GM10248 (cell line): ENCODE measurements at regions not wholly inside any gene's neighbourhood (a gene's known extent, or its start where the extent isn't known, plus 50 kb on each side); places are given as distances from the start of the nearest gene placed in this dataset.
"Not testable (repeated sequence)": the region's sequence is repeated elsewhere in the genome, so short reads cannot be mapped to it uniquely, and the experiment has no call there.

Experiments
- CTCF ChIA-PET: fragments of 300-600 bp; sonication (Branson Sonifier 250); formaldehyde crosslinking; extraction: SDS; loops from one replicate; lab custom pipeline; 2021; ENCODE audit warnings: antibody characterized with exemption; lab: Yijun Ruan, JAX
- POLR2A ChIA-PET: fragments of 350-650 bp; sonication (Branson Sonifier 250); formaldehyde crosslinking; extraction: SDS; loops from one replicate; lab custom pipeline; 2020; ENCODE audit warnings: antibody characterized with exemption; lab: Yijun Ruan, JAX
- DNase-seq: peaks from one replicate; pipeline ENCODE4 v3.0.0; 2012; ENCODE audit errors: extremely low spot score
- TF ChIP-seq, protein P1 (sequence below): IDR thresholded peaks from 2 replicates; pipeline ENCODE4 v1.5.1; 2012; ENCODE audit warnings: mild to moderate bottlenecking, low read depth; ENCODE audit errors: extremely low read depth, missing control alignments, control extremely low read depth

DNA sequence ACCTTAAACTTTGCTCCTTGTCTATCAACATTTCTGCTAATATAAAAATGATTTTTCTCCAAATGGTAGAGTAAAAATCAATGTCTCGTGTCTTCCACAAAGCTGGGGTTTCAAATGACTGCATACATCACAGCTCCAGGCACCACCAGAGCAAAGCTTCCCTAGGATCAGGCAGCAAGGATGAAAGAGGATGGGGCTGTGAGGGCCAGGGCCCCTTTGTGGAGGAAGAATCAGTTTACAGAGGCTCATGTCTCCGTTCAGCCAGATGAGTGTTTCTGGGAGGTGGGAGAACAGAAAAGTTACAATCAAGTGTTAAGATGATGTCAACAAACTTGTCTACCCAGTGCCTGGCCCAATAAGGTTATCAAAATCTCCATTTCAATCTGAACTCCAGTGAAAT lies 105.5 kb downstream of the BDH1 start:
- TF ChIP-seq, protein P1, sequence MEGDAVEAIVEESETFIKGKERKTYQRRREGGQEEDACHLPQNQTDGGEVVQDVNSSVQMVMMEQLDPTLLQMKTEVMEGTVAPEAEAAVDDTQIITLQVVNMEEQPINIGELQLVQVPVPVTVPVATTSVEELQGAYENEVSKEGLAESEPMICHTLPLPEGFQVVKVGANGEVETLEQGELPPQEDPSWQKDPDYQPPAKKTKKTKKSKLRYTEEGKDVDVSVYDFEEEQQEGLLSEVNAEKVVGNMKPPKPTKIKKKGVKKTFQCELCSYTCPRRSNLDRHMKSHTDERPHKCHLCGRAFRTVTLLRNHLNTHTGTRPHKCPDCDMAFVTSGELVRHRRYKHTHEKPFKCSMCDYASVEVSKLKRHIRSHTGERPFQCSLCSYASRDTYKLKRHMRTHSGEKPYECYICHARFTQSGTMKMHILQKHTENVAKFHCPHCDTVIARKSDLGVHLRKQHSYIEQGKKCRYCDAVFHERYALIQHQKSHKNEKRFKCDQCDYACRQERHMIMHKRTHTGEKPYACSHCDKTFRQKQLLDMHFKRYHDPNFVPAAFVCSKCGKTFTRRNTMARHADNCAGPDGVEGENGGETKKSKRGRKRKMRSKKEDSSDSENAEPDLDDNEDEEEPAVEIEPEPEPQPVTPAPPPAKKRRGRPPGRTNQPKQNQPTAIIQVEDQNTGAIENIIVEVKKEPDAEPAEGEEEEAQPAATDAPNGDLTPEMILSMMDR, result no peak
- ChIA-PET CTCF (no interaction called here), POLR2A (no interaction called here)
- DNase-seq, result no peak

- CTCF ChIA-PET, POLR2A ChIA-PET, DNase-seq: not testable (repeated sequence)
Measured at GRCh38 chr3:197449181-197449580, 106.6 kb downstream of the BDH1 start.

DNA sequence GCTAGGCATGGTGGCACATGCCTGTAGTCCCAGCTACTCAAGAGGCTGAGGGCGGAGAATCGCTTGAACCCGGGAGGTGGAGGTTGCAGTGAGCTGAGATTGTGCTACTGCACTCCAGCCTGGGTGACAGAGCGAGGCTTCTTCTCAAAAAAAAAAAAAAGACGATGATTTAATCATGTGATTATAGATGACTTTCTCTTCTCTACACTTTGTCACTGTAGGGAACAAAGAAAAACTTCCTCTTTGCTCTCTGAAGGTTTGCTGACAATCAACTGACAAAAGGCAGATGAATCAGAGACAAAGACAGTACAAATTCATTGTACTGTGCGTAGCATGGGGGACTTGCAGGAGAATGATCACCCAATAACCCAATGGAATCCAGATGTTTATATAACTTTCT lies 108.0 kb downstream of the BDH1 start:
- POLR2A ChIA-PET, CTCF ChIA-PET, DNase-seq: not testable (repeated sequence)

DNA sequence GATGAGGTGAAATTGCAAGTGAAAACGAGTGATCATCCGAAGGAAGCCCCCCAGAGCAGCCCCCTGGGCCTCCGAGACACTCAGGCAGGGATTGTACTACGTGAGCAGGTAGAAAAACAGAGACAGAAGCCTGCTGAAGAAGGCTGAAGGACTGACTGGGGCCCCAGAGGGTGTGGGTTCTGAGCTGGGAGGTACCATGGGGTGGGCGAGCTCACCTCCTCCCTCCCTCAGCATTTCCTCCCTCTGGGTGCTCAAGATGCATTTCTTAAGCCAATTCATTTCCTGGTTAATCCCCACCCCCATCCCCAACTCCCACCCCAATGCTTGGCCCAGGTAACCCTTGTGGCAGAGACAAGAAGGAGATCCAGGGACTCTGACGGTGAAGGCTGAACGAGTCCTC lies 108.7 kb downstream of the BDH1 start:
- TF ChIP-seq, protein P1, result no peak
- DNase-seq, result no peak
- POLR2A ChIA-PET, result no interaction called here
- CTCF ChIA-PET, result interaction anchor here (1.0 to 1.4 kb wide), 2 partner anchors 190 to 224 kb away, joined by 3 to 7 read pairs; no protein-coding TSS in a partner anchor

DNA sequence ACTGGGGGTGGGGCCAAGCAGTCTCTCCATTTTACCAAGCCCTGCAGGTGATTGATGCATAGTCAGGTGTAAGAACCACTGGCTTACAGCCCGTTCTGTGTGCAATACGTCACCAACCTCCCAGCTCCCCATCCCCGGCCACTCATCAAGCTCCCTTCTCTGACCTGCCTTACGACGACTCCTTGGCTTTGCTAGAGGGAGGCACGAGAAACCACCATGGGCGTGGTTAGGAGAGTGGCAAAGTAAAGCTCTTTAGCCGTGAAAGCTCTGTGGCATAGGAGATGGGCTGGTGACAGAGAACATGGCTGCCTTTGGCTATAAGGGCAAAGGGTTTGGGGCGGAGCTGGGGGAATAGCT lies 109.1 kb downstream of the BDH1 start:
- ChIA-PET CTCF (interaction anchor here (1.0 to 1.4 kb wide), 2 partner anchors 190 to 224 kb away, joined by 3 to 7 read pairs; no protein-coding TSS in a partner anchor), POLR2A (no interaction called here)
- DNase-seq, result no peak
- TF ChIP-seq, protein P1, result no peak

DNA sequence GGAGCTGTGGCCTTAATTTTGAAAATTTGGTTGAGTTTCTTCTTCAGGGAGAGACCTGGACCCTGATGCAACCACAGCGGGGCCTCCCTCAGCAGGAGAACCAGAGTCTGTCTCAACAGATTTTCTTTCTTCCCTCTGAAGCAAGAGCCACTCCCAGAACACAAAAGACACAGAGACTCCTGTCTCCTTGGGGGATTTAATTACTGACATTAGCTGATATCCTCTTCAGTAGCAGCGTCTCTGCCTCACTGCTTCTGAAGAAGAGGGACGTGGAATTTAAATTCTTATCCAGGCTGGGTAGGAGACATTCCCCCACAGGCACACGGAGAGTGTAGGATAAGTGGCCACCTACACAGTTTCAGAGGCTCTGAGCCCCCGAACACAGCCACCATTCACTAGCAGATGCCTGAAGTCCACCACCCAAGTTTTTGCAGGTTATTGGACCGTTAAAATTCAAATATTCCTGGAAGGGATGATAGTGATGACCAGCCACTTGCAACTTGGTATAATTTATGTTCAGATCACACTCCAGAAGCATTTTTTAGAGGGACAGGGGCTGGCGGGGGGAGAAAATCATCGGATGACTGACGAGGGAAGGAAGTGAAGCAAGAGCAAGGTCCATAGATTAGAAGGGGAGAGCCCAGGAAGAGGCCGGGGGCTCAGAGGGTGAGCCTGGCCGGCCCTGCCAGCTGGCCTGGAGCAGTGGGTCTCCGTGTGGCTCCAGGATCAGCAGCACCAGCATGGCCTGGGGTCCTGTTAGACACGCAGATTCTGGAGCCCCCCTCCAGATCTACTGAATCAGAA lies 109.7 kb downstream of the BDH1 start:
- ChIA-PET CTCF (interaction anchor here (0.8 to 1.4 kb wide), 3 partner anchors 189 to 223 kb away, joined by 3 to 7 read pairs (median 3); no protein-coding TSS in a partner anchor), POLR2A (no interaction called here)
- TF ChIP-seq, protein P1, result no peak
- DNase-seq, result no peak

- ChIA-PET CTCF (interaction anchor here (0.8 to 1.1 kb wide), 3 partner anchors 10 to 188 kb away, joined by 3 to 5 read pairs (median 3); no protein-coding TSS in a partner anchor), POLR2A (no interaction called here)
- no peak for DNase-seq
- TF ChIP-seq, protein P1, result no peak
Measured at GRCh38 chr3:197444793-197445379, 110.9 kb downstream of the BDH1 start.
